Fibroblast of upper back skin (primary cell): ENCODE measurements at regions not wholly inside any gene's neighbourhood (a gene's known extent, or its start where the extent isn't known, plus 50 kb on each side); places are given as distances from the start of the nearest gene placed in this dataset.
A peak's percentile ranks its signal among the peaks of the same experiment; 100 is the strongest.
"Not testable (repeated sequence)": the region's sequence is repeated elsewhere in the genome, so short reads cannot be mapped to it uniquely, and the experiment has no call there.

Experiments used
- DNase-seq: peaks from one replicate; pipeline ENCODE4 v3.0.0-alpha.2; 2013

DNA sequence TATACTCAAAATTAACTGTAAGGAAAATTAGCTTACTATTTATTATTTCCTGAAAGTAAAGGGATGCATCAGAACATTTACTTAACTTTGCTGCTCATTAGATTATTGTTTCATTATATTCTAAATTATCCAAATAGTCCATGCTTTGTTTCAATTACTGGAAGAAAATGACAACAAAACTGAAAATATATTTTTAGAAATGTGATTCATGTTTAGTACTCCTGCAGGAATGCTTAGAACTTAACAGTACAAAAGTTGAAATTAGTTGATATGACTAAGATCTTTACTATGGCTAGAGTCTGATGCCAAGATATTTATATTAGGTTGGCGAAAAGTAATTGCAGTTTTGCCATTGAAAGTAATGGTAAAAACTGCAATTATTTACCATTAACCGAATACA lies 660.5 kb upstream of the PABPC4L start:
- DNase-seq = peak; percentile 35

DNA sequence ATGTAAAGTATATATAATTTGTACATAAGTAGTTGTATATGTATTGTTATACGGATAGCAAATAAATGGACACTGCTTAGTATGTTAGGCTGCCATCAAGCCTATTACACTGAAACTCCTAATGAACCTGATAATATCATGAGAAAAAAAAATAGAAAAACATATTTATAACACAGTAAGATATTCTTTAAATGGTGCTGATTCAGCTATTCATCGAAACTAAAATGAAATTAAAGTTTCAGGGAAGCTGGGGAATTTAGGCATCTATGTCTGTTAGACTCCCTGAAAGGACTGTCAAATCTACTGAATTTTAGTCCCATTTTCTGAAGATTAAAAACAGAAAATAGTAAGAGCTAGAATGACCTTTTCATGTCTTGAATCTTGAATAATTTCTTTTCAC lies 647.1 kb upstream of the PABPC4L start:
- DNase-seq = no peak

DNA sequence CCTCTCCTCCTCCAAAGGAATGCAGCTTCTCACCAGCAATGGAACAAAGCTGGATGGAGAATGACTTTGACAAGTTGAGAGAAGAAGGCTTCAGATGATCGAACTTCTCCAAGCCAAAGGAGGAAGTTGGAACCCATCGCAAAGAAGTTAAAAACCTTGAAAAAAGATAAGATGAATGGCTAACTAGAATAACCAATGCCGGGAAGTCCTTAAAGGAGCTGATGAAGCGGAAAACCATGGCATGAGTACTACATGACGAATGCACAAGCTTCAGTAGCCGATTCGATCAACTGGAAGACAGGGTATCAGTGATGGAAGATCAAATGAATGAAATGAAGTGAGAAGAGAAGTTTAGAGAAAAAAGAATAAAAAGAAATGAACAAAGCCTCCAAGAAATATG lies 629.2 kb upstream of the PABPC4L start:
- DNase-seq = not testable (repeated sequence)

DNA sequence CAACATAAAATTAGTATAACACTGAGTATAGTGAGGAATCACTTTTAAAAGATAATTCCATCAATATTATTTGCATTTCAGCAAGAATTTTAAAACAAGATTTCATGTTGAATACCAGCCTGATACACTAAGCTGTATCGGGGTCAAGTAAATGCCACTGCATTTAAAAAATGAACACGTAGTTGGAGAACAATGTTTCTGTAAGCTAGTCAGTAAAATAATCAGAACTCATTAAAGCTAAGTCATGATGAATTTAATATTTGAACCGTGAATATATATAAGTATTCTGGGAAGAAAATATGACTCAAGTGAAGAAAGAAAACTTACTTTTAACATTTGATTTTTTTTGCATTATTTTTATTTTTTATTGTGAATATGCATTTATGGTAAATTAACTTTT lies 611.0 kb upstream of the PABPC4L start:
- no peak for DNase-seq

DNA sequence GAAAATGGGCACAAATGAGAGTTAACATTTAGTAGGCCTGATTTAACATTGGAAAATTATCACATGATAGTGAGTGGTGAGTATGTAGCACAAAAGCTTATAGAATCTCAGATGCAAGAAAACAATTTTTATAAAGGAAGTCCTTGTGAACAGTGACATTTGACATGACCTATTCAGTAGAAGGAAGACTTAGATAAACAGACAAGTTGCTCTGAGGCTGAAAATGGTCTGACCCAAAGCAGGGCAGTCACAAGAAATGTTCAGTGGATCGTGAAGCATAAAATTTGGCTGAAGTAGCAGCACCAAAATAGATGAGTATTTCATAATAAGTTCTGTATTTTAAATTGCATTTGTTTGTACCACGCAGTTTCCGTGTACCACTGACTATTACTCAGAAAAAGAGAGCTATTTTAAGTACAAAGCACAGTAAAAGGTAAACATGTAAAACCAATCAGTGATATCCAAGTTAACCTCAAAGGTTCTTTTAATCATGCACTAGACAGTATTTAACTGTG lies 605.7 kb upstream of the PABPC4L start:
- no peak for DNase-seq

DNA sequence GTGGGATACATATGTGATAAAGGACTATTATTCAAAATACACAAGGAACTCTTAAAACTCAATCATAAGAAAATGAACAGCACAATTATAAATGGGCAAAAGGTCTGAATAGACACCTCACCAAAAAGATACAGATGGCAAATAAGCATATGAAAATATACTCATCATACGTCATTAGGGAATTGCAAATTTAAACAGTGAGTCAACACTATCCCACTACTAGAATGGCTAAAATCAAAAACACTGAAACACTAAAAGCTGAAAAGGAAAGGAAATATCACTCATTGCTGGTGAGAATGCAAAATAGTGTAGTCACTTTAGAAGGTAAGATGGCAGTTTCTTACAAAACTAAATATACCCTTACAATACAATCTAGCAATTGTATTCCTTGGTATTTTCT lies 597.0 kb upstream of the PABPC4L start:
- DNase-seq = no peak

DNA sequence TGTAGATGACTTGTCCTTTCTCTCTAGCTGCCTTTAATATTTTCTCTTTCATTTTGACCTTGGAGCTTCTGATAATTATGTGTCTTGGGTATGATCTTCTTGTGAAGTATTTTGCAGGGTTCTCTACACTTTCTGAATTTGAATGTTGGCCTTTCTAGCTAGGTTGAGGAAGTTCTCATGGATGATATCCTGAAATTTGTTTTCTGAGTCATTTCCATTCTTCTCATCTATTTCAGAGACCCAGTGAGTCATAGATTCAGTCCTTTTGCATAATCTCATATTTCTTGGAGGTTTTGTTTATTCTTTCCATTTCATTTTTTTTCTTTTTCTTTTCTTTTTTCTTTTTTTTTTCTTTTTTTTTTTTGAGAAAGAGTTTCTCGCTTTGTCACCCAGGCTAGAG lies 585.7 kb upstream of the PABPC4L start:
- DNase-seq = no peak

DNA sequence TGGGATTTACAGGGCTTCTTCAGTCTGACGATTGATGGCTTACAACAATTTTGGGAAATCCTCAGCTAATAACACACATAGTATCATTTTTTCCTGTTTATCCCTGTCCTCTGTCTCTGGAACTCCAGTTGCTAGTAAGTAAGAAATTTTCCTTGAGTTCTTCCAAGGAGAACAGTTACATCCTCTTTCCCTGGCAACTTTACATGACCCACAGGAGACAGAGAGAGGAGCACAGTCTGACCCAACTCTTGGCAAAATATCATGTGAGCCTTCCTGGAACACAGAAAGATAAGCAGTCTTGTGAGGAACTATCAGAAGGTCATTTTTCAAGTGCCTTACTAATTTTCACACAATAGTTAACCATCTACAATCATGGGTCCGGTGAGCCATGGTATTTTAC lies 578.7 kb upstream of the PABPC4L start:
- DNase-seq = no peak

DNA sequence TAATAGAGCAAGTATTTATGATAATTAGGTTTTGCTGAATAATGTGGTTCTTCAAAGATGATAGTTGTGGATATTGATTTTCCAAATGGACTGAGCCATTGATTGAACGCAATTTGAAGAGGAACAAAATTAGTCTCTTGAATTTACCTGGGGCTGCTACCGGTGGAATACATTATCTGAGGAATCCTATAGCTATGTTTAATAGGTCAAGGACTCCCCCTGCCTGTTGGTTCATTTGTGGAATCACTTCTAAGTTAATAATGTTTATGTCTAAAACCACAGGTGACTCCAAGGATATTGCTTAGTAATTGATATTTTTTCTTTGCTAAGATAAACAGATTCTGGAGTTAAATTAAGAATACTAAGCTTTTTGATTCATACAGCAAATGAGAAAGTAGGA lies 576.0 kb upstream of the PABPC4L start:
- no peak for DNase-seq

DNA sequence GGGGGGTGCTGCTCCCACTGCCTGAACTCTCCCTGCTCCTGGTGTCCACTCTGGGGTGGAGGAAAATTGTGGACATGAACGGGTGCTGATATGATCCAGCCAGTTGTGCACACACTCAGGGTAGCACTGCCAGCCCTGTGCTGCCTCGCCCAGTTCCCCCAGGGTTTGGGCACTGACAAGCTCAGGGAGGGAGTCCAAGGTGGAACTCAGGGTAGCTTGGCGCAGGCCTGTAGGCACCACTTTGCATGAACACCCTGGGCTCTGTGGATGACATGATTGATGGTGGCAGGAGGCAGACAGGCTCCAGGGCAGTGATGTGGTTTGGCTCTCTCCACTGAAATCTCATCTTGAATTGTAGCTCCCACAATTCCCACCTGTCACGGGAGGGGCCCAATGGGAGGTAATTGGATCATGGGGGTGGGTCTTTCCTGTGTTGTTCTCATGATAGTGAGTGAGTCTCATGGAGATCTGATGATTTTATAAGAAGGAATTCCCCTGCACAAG lies 572.0 kb upstream of the PABPC4L start:
- no peak for DNase-seq

DNA sequence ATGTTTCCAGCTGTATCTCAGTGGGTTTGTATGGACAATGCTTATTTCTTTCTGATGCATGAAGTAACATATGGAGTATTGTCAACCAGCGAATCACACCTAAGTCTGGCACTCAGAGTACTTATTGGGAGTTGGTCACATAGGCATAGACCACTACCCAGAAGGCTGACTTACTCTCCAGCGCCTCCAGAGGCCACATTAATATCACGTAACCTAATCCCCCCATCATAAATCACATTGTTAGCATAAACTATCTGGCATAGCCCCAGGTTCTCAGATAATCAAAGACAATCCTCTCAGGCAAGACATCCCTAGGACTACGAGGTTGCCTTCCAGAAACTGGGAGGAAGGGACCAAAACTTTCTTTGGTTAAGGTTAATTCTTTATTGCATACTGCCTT lies 560.5 kb upstream of the PABPC4L start:
- DNase-seq = no peak

DNA sequence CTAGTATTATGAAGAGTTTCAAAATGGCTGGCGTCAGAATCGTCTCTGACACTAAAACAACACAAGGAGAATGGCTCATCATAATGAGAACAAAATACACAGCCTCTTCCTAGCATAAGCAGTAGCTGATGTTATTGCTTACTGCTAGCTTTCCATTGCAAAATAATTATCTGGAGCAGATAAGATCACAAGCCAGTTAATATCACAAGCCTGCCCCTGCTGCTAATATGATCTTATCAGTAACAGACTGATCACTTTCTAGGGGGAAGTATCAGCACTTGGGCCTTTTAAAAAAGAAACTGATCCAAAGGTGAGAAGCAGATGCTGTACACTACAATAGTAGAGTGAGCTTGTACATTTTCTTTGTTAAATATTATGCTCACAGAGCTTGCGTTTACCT lies 554.8 kb upstream of the PABPC4L start:
- no peak for DNase-seq

DNA sequence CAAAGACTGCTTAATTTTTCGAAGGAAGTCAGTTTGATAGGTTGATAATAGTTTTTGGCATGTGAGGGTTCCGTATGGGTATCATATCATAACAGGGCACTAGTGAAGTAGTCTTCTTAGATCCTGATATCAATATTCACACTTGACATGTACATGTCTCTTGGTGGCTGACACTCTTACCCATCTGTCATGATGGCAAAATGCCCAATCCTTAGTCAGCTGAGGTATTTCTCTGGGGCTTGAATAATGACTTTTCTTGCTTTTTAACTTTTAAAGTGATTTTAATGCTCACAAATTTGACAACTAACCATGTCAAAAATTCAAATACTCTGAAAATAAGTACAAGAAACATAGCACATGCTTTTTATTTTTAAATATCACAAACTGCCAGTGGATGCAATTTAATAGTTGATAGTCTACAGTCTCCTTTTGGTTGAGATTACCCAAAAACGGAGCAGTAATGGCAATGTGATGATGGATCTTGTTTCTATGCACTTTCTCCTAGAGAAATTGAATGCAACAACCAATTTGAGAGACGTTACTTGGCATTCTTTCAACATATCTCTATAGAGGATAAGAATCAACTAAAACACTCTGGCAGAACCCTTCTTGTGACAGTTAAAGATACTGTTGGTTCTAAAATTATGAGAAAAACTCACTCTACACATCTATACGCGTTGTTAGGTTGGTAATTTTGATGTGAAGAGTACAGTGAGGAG lies 552.9 kb upstream of the PABPC4L start:
- no peak for DNase-seq

DNA sequence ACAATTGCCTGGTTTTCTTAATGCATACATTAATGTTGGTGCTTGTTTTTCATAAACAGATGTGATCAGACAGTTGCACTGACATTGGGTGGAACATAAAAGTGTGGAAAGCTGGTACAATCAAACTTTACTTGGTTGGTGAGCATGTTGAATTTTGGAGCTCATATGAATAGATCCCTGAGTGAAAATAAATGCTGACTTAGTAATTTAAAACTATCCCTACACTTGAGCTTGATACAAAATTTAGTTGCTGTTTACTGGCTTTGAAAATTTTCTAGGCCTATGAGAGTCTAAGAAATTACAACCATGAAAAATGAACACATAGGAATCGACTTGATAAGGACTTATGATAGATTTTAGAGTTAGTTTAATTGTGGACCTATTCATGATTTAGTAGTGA lies 551.8 kb upstream of the PABPC4L start:
- no peak for DNase-seq

DNA sequence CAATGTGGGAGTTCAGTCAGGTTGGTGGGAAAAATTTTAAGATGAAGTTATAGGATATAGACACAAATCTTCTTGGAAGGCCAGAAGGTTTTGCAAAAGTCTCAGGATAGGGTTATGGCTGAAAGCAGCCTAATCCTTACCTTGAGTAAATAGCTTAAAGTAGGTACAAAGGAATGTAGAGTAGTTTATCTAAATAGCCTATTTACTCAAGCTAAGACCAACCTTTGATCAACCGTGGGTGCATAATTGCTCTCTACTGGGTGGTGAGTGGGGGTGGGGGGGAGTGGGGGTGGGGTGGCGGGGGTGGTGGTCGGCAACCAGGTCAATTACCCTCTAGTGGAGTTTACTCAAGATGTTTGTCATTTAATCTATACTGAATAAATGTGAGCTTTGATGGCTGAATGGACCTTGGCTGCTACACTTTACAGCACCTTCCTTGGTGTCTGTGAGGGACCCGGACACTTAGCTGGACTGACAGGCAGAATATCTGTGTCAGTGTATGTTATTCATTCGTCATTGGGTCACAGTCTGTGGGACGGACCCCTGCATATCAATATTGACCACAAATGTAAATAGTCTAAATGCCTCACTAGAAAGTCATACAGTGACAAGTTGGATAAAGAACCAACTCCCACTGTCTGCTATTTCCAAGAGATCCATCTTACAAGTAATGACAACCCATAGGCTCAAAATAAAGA lies 545.7 kb upstream of the PABPC4L start:
- DNase-seq = peak; percentile 0

DNA sequence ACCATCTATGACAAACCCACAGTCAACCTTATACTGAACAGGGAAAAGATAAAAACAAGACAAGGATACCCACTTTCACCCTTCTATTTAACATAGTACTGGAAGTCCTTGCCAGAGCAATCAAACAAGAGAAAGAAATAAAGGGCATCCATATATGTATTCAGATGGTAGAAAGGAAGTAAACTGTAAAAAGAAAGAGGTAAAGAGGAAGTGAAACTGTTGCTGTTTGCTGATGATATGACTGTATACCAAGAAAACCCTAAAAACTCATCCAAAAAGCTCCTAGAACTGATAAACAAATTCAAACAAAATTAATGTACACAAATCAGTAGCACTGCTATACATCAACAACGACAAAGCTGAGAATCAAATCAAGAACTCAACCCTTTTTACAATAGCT lies 538.7 kb upstream of the PABPC4L start:
- DNase-seq = no peak

DNA sequence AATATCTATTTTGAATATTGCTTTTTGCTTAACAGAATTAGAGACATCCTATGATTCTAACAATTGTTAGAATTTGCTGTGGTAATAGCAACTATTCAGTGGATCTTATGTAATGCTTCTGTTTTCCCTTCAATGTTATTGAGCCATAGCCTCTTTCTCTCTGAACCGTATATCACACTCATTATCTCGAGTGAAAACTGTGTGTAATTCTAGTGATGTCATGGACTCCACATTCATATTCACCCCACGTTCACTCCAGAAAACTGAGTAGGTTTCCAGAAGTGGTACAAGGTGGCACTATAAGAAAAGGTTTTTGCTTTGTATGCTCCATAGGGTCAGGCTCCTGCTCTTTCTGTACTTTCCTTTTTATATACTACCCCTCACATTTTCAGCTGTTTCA lies 534.3 kb upstream of the PABPC4L start:
- no peak for DNase-seq

DNA sequence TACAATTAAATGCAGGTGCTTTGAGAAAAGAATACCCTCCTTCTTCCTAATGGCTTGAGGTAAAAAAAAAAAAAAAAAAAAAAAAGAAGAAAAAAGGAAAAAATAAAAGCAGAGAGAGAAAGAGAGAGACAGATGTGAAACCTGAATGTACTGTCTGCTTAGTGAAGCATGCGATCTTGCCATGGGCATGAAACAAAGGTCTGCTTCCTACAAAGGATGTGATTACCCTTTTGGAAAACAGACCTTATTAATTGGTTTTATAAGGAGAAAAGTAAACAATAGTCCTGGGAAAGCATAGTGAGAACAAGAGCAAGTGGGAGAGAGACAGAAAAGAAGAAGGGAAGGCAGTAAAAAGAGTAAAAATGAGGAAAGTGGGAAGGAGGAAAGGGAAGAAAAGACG lies 526.1 kb upstream of the PABPC4L start:
- no peak for DNase-seq

DNA sequence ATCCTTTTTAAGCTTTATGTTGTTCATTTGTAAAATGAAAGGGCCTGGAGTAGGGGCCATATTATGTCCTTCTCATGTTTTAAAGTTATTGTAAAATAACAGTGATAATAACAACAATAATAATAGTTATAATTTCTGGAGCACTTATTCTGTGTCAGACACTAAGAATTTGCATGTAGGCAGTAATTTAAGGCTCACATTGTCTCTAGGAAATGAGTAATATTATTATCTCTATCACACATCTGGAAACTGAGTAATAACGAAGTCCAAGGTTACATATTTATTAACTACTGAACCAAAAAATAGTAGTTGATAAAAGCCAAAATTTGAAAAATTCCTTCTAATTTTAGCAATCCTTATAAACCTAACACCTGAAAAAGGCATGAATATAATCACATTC lies 520.7 kb upstream of the PABPC4L start:
- no peak for DNase-seq

DNA sequence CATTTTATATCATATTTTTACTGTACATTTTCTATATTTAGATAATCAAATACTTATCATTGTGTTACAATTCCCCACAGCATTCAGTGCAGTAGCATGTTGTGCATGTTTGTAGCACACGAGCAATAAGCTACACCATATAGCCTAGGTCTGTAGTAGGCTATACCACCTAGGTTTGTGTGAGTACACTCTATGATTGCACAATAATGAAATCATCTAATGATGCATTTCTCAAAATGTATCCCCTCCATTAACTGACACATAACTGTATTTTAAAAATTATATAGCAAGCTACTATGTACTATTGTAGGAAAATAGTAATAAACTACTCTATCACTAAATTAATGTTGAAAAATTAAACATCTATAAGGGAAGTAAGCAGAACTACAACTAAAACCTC lies 518.4 kb upstream of the PABPC4L start:
- no peak for DNase-seq

DNA sequence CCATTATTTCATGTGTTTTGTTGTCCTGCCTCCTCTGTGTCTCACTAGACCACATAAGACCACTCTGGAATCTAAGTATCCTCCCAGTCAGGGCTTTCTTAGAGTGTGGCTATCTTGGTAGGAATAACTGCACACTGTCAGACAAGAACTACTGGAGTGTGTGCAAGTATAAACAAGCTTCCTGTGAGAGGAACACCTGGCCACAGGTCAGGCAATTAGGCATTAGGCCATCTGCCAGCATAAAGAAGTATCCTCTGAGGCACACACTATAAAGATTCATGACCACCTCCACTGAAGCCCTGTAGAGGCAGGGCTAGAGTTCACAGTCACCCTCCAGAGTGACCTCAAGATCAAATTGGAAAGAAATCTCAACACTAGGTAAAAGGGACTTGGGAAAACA lies 507.0 kb upstream of the PABPC4L start:
- DNase-seq = no peak

DNA sequence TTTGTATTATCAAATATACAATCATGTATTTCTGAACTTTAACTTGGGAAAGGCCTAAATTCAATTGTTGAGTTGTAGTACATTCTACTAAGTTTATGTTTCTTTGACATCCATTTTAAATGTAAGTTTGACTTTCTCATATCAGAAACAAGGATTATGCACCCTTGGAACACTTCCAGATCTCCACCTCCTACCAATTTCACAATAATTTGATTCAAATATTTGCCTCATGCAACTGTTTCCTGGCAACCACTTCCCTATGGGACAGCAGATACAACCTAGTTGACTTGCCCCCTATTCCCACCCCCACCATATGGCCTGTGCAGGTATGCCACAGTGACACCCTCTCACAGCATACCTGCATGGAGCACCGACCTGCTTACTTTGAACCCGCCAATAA lies 506.4 kb upstream of the PABPC4L start:
- DNase-seq = no peak

DNA sequence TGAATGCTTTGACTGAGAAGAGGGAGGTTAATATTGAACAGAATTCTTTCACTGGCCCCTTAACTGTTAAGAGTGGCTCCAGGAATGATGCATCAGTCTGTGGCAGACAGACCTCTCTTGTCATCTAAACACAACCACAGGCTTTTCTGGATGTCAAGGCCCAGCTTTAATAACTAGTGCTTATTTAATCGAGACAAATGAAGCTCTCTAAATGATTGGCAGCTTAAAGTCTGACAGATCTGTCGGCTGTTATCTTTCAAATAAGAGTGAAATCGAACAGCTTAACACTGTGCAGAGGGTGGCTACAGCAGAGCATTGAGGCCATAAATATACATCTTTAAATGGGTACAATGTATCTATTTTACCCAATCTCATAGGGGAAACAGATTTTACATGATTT lies 500.8 kb upstream of the PABPC4L start:
- DNase-seq = no peak

DNA sequence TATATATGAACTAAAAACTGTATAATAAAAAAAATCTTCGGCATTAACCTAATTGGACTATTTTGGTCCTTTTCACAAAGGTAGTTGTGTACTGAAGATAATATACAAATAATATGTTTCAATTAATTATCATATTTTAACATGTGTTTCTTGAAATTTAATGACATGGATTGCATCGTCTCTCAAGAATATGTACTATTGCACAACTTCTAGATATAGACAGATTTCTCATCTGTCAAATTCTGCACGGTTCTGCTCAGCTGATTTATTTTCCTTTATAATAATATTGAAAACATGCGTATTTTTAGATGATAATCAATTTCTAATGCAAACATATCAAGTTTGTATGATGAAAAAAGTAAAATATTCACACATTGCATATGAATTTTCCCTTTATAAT lies 498.7 kb upstream of the PABPC4L start:
- DNase-seq = no peak

DNA sequence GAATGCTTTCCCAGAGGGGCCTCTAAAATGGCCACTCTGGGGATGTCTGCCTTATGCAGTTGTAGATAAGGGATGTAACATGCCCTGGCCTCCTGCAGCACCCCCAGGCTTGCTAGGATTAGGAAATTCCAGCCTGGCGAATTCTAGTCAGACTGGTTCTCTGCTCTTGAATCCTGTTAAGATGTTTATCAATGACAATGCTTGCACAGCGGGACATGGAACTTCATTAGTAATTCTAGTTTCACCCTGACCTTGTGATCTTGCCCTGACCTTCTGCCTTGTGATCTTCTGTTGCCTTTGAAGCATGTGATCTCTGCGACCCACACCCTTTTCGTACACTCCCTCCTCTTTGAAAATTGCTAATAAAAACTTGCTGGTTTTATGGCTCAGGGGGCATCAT lies 497.2 kb upstream of the PABPC4L start:
- DNase-seq = not testable (repeated sequence)
